Thymus (tissue), 11 donors: ENCODE measurements at regions not wholly inside any gene's neighbourhood (a gene's known extent, or its start where the extent isn't known, plus 50 kb on each side); places are given as distances from the start of the nearest gene placed in this dataset.

ENCODE experiments used
- DNase-seq, 9 donors: peaks; one replicate each; pipeline ENCODE4 v3.0.0-alpha.2; 2013; ENCODE audit warnings: low spot score in 9 of 9, low read depth in 6 of 9, missing footprints in 1 of 9
- H3K27ac ChIP-seq, 2 donors: one replicate each; pipeline ENCODE4 v1.5.1; 2013; ENCODE audit warnings: control low read depth in 1 of 2, low read depth in 1 of 2, low read length in 1 of 2, mild to moderate bottlenecking in 1 of 2, moderate library complexity in 1 of 2
- H3K27me3 ChIP-seq, 2 donors: one replicate each; pipeline ENCODE4 v1.5.1; 2013; ENCODE audit warnings: low read length in 1 of 2; ENCODE audit not compliant: control insufficient read depth in 2 of 2, insufficient read depth in 1 of 2
- H3K36me3 ChIP-seq, 2 donors: one replicate each; pipeline ENCODE4 v1.5.1; 2013; ENCODE audit warnings: low read length in 1 of 2, mild to moderate bottlenecking in 1 of 2, moderate library complexity in 1 of 2; ENCODE audit not compliant: control insufficient read depth in 2 of 2, insufficient read depth in 2 of 2
- H3K4me1 ChIP-seq, 2 donors: one replicate each; pipeline ENCODE4 v1.5.1; 2013; ENCODE audit warnings: low read length in 2 of 2; ENCODE audit not compliant: control insufficient read depth in 2 of 2, insufficient read depth in 2 of 2
- H3K4me3 ChIP-seq, 2 donors: one replicate each; pipeline ENCODE4 v1.5.1; 2013; ENCODE audit warnings: low read length in 2 of 2, control low read depth in 1 of 2, mild to moderate bottlenecking in 1 of 2
- H3K9me3 ChIP-seq, 2 donors: one replicate each; pipeline ENCODE4 v1.5.1; 2013; ENCODE audit warnings: low read length in 1 of 2, mild to moderate bottlenecking in 1 of 2; ENCODE audit not compliant: control insufficient read depth in 2 of 2, insufficient read depth in 1 of 2
- WGBS: extraction: QIAGEN DNeasy Blood & Tissue Kit; methylation state at CpG from one replicate; pipeline ENCODE4 v1.1.7; 2013; 5-methylcytosine and 5-hydroxymethylcytosine counted together
- donor health status: healthy.

GRCh38 chr6:134529921-134530320, 212.0 kb upstream of the SGK1 start:
- no peak overlapping the region for H3K27ac ChIP-seq
- no peaks in the 10 kb centered on the region for H3K27me3 ChIP-seq
- H3K36me3 ChIP-seq: no peaks in the 10 kb centered on the region
- peak in 2 of 9 donors; percentile 28 to 63 for DNase-seq
- WGBS: 20% methylated on average over 4 of the region's 4 CpGs
- H3K4me1 ChIP-seq: peaks cover 5 to 6% of the 10 kb centered on the region in 2 donors
- no peaks in the 10 kb centered on the region for H3K9me3 ChIP-seq
- H3K4me3 ChIP-seq: no peak overlapping the region

- DNase-seq: no peak
- H3K9me3 ChIP-seq: no peaks in the 10 kb centered on the region
- no peaks in the 10 kb centered on the region for H3K36me3 ChIP-seq
Measured at GRCh38 chr6:134529305-134529704, 211.4 kb upstream of the SGK1 start.

DNA sequence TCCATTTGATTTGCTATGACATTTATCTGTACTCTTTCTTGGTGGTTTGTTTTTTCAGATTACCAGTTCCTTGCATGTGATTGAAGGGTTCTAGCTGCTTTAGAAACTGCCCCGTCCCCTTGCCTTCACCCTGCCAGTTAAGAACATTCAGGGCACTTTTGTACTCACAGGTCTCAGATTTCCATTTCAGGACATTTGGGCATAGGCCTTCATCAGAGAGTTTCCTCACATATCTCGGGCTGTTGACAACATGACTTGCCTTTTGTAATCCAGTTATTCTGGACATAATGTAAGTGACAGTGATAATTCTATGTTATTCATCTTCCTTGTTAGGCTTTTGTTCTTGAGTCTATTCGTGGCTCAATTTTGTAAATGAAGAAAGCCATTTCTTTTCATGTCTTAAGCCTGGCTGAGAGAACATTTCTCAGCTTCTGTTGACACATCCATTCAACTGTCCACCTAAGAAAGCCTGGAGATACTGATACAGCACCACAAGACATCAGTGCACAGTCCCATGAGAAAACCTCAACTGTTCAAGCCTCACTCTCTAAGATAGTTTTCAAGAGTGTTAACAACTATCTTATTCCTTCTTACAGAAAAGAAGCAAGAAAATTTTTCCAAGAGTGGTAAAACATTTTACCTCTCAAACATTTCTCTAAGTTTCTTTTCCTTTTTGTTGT, 209.3 kb upstream of the SGK1 start:
- no peaks in the 10 kb centered on the region for H3K9me3 ChIP-seq
- H3K27ac ChIP-seq: no peak overlapping the region
- H3K4me1 ChIP-seq: peaks cover 0 to 6% of the 10 kb centered on the region in 2 donors
- H3K27me3 ChIP-seq: no peaks in the 10 kb centered on the region
- H3K4me3 ChIP-seq: no peak overlapping the region
- DNase-seq: no peak
- H3K36me3 ChIP-seq: no peaks in the 10 kb centered on the region
- 97% methylated on average over 3 of the region's 3 CpGs for whole genome bisulfite sequencing

More at GRCh38 chr6:134529305-134529704, 211.4 kb upstream of the SGK1 start:
- peaks cover 5 to 6% of the 10 kb centered on the region in 2 donors for H3K4me1 ChIP-seq
- H3K4me3 ChIP-seq: no peak overlapping the region
- no peak overlapping the region for H3K27ac ChIP-seq
- no peaks in the 10 kb centered on the region for H3K27me3 ChIP-seq

GRCh38 chr6:134525190-134525868, 207.4 kb upstream of the SGK1 start:
- DNase-seq: no peak
- Histone ChIP-seq H3K4me1 (peaks cover 6% of the 10 kb centered on the region in 2 donors), H3K4me3 (no peak overlapping the region), H3K9me3 (no peaks in the 10 kb centered on the region), H3K36me3 (no peaks in the 10 kb centered on the region), H3K27me3 (no peaks in the 10 kb centered on the region), H3K27ac (no peak overlapping the region)

- Histone ChIP-seq H3K4me1 (peaks cover 8 to 17% of the 10 kb centered on the region in 2 donors), H3K27ac (no peak overlapping the region), H3K27me3 (no peaks in the 10 kb centered on the region), H3K9me3 (no peaks in the 10 kb centered on the region), H3K36me3 (no peaks in the 10 kb centered on the region), H3K4me3 (no peak overlapping the region)
- 79% methylated on average over 1 of the region's 1 CpG for WGBS
- DNase-seq: peak in 1 of 9 donors; percentile 54
Measured at GRCh38 chr6:134523903-134524650, 206.2 kb upstream of the SGK1 start.

DNA sequence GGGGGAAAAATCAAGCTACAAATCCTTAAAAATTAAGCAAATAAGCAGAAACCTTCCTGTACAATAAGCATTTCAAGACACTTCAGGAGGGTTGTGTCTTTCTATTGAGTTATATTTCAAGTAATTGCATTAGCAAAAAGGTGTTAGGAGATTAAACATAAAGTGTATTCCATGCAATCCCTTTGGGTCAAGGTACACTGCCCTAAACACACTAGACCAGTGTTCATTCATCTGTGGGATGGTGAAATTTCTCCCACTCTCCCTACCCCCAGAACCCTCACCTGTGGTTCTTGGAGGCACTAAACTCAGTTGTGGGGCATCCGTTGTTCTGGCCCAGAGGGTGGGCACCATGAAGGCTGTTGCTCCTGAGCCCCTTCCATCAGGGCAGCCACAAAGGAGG, 205.1 kb upstream of the SGK1 start:
- no peak for DNase-seq
- Histone ChIP-seq H3K36me3 (no peaks in the 10 kb centered on the region), H3K27ac (no peak overlapping the region), H3K27me3 (no peaks in the 10 kb centered on the region), H3K4me1 (peaks cover 8 to 19% of the 10 kb centered on the region in 2 donors), H3K9me3 (no peaks in the 10 kb centered on the region), H3K4me3 (no peak overlapping the region)
- WGBS: 96% methylated on average over 1 of the region's 1 CpG

DNA sequence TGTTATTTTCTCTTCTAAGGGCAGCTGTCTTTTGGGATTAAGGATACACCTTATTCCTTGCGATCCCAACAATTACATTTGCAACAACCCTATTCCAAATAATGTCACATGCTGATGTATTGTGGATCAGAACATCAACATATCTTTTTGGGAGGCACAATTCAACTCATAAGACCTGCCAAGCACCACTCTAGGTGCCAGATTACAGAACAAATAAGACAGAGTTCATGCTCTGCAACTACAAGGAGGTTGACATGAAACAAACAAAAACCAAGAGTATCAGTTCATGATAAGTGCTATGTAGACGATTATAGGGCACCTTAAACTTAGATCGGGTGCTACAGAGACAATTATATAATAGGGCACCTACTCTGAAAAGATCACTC, 203.2 kb upstream of the SGK1 start:
- Histone ChIP-seq H3K9me3 (no peaks in the 10 kb centered on the region), H3K4me3 (no peak overlapping the region), H3K27me3 (no peaks in the 10 kb centered on the region), H3K36me3 (no peaks in the 10 kb centered on the region), H3K27ac (peak overlapping the region; percentile 36 to 39), H3K4me1 (peaks cover 8 to 30% of the 10 kb centered on the region in 2 donors)
- WGBS: 94% methylated on average over 3 of the region's 3 CpGs
- DNase-seq: no peak

- H3K9me3 ChIP-seq: no peaks in the 10 kb centered on the region
- peak overlapping the region; percentile 39 to 42 for H3K27ac ChIP-seq
- no peaks in the 10 kb centered on the region for H3K36me3 ChIP-seq
- no peaks in the 10 kb centered on the region for H3K27me3 ChIP-seq
- WGBS: 91% methylated on average over 12 of the region's 12 CpGs
- no peak for DNase-seq
- peaks cover 8 to 30% of the 10 kb centered on the region in 2 donors for H3K4me1 ChIP-seq
- H3K4me3 ChIP-seq: no peak overlapping the region
Measured at GRCh38 chr6:134520181-134521115, 202.5 kb upstream of the SGK1 start.
